Dedifferentiated amniotic fluid mesenchymal stem cell (primary cell): ENCODE measurements at regions not wholly inside any gene's neighbourhood (a gene's known extent, or its start where the extent isn't known, plus 50 kb on each side); places are given as distances from the start of the nearest gene placed in this dataset.
A peak's percentile ranks its signal among the peaks of the same experiment; 100 is the strongest.

ENCODE experiments used
- DNase-seq: peaks from one replicate; pipeline ENCODE4 v3.0.0-alpha.2; 2016; ENCODE audit errors: extremely low spot score

GRCh38 chr7:137172105-137172590 is 171.4 kb downstream of the PTN start:
- DNase-seq = no peak

- DNase-seq = peak; percentile 73
These were observed 174.2 kb downstream of the PTN start for GRCh38 chr7:137169282-137169698.

GRCh38 chr7:137167609-137168008 is 175.9 kb downstream of the PTN start:
- no peak for DNase-seq

- no peak for DNase-seq
These were observed 177.2 kb downstream of the PTN start for GRCh38 chr7:137166363-137166762.

- no peak for DNase-seq
These were observed 177.7 kb downstream of the PTN start for GRCh38 chr7:137165786-137166185.

- no peak for DNase-seq
These were observed 178.3 kb downstream of the PTN start for GRCh38 chr7:137165241-137165640.

GRCh38 chr7:137164251-137164650 is 179.3 kb downstream of the PTN start:
- DNase-seq = no peak

- DNase-seq = no peak
These were observed 183.3 kb downstream of the PTN start for GRCh38 chr7:137160236-137160635.

GRCh38 chr7:137157256-137157655 is 186.3 kb downstream of the PTN start:
- no peak for DNase-seq

GRCh38 chr7:137151690-137152052 is 191.9 kb downstream of the PTN start:
- no peak for DNase-seq

GRCh38 chr7:137151041-137151689 is 192.4 kb downstream of the PTN start:
- peak; percentile 28 for DNase-seq

GRCh38 chr7:137147338-137147720 is 196.2 kb downstream of the PTN start:
- DNase-seq = no peak

GRCh38 chr7:137146552-137147337 is 196.8 kb downstream of the PTN start:
- peak; percentile 71 for DNase-seq

- DNase-seq = peak; percentile 58
These were observed 197.5 kb downstream of the PTN start for GRCh38 chr7:137146012-137146455.

- no peak for DNase-seq
These were observed 201.2 kb downstream of the PTN start for GRCh38 chr7:137142376-137142775.

GRCh38 chr7:137135654-137136350 is 207.7 kb downstream of the PTN start:
- peak; percentile 53 for DNase-seq

- DNase-seq = no peak
These were observed 212.8 kb downstream of the PTN start for GRCh38 chr7:137130751-137131158.

- no peak for DNase-seq
These were observed 214.5 kb downstream of the PTN start for GRCh38 chr7:137129025-137129424.

GRCh38 chr7:137127806-137128205 is 215.7 kb downstream of the PTN start:
- no peak for DNase-seq

- DNase-seq = no peak
These were observed 216.5 kb downstream of the PTN start for GRCh38 chr7:137127058-137127457.

- DNase-seq = no peak
These were observed 221.4 kb downstream of the PTN start for GRCh38 chr7:137122145-137122544.

GRCh38 chr7:137120690-137121089 is 222.8 kb downstream of the PTN start:
- peak; percentile 28 for DNase-seq

- peak; percentile 51 for DNase-seq
These were observed 233.0 kb downstream of the PTN start for GRCh38 chr7:137110535-137110934.
